GM23338 (cell line): ENCODE measurements at regions not wholly inside any gene's neighbourhood (a gene's known extent, or its start where the extent isn't known, plus 50 kb on each side); places are given as distances from the start of the nearest gene placed in this dataset.

Experiments
- ATAC-seq: fragments of 200-7000 bp; cut with Tn5 transposase; 3 replicates; pipeline ENCODE4 v1.9.1; 2020
- DNase-seq: peaks from one replicate; pipeline ENCODE4 v3.0.0-alpha.2; 2015; ENCODE audit warnings: low spot score
- H2AFZ ChIP-seq: fragments of 200-600 bp; sonication (generic); 2 replicates; pipeline ENCODE4 v1.8.0; 2016; ENCODE audit warnings: antibody characterized with exemption, mild to moderate bottlenecking, moderate library complexity
- H3F3A ChIP-seq: fragments of 200-600 bp; sonication (generic); replicated peaks from 2 replicates; pipeline ENCODE4 v1.8.0; 2017; ENCODE audit warnings: antibody characterized with exemption, mixed run types, low read depth
- H3K27ac ChIP-seq: fragments of 200-600 bp; sonication (generic); 2 replicates; pipeline ENCODE4 v1.6.1; 2016; ENCODE audit warnings: low read depth
- H3K27me3 ChIP-seq: fragments of 200-600 bp; sonication (generic); 2 replicates; pipeline ENCODE4 v1.8.0; 2016; ENCODE audit warnings: mild to moderate bottlenecking, mixed run types, moderate library complexity; ENCODE audit not compliant: insufficient read depth
- H3K36me3 ChIP-seq: fragments of 200-600 bp; sonication (generic); 2 replicates; pipeline ENCODE4 v1.8.0; 2016; ENCODE audit warnings: mild to moderate bottlenecking; ENCODE audit not compliant: insufficient read depth
- H3K4me1 ChIP-seq: fragments of 200-600 bp; sonication (generic); 2 replicates; pipeline ENCODE4 v1.8.0; 2016; ENCODE audit warnings: mild to moderate bottlenecking, moderate library complexity; ENCODE audit not compliant: insufficient read depth
- H3K4me2 ChIP-seq: fragments of 200-600 bp; sonication (generic); 2 replicates; pipeline ENCODE4 v1.7.1; 2017; ENCODE audit warnings: mixed run types
- H3K4me3 ChIP-seq: fragments of 200-600 bp; sonication (generic); 2 replicates; pipeline ENCODE4 v1.6.1; 2016; ENCODE audit warnings: mixed run types
- H3K79me2 ChIP-seq: fragments of 200-600 bp; sonication (generic); replicated peaks from 2 replicates; pipeline ENCODE4 v1.8.0; 2017; ENCODE audit warnings: mild to moderate bottlenecking; ENCODE audit not compliant: insufficient read depth
- H3K9me2 ChIP-seq: fragments of 200-600 bp; sonication (generic); 2 replicates; pipeline ENCODE4 v1.8.0; 2017; ENCODE audit not compliant: insufficient read depth
- H4K20me1 ChIP-seq: fragments of 200-600 bp; sonication (generic); replicated peaks from 2 replicates; pipeline ENCODE4 v1.8.0; 2017; ENCODE audit warnings: mild to moderate bottlenecking; ENCODE audit not compliant: insufficient read depth
- H3K27ac Mint-ChIP-seq: 2 replicates; pipeline ENCODE4 v1.8.0; 2020; ENCODE audit warnings: inconsistent platforms, mild to moderate bottlenecking, moderate library complexity, mixed read lengths
- H3K27me3 Mint-ChIP-seq: 3 replicates; pipeline ENCODE4 v1.8.0; 2022; ENCODE audit warnings: low read depth, mild to moderate bottlenecking, moderate library complexity, mixed read lengths, inconsistent platforms; ENCODE audit not compliant: insufficient read depth, poor library complexity
- H3K36me3 Mint-ChIP-seq: 3 replicates; pipeline ENCODE4 v1.8.0; 2021; ENCODE audit warnings: low read depth, mild to moderate bottlenecking, inconsistent platforms, moderate library complexity, mixed read lengths
- H3K4me1 Mint-ChIP-seq: 3 replicates; pipeline ENCODE4 v1.8.0; 2020; ENCODE audit warnings: mild to moderate bottlenecking, inconsistent platforms, mixed read lengths
- H3K4me3 Mint-ChIP-seq: 3 replicates; pipeline ENCODE4 v1.8.0; 2021; ENCODE audit warnings: moderate library complexity, mild to moderate bottlenecking, inconsistent platforms, mixed read lengths
- H3K9me3 Mint-ChIP-seq: 3 replicates; pipeline ENCODE4 v1.8.0; 2020; ENCODE audit warnings: moderate library complexity, mild to moderate bottlenecking, inconsistent platforms, mixed read lengths
- CREB1 ChIP-seq: fragments of 250-450 bp; sonication (Bioruptor Pico); IDR thresholded peaks from 2 replicates; pipeline ENCODE4 v1.5.0; 2020; ENCODE audit warnings: low read depth, mild to moderate bottlenecking, moderate library complexity
- CTCF ChIP-seq, 2 experiments: fragments of 200-600 bp in 1 of 2; sonication (generic) in 1 of 2; conservative IDR thresholded peaks; 2 replicates each; pipeline versions ENCODE4 v1.5.1 to v1.6.1; 2016 to 2017; ENCODE audit warnings: antibody characterized with exemption in 2 of 2, low read depth in 2 of 2, mild to moderate bottlenecking in 2 of 2, moderate library complexity in 1 of 2
- EZH2 ChIP-seq: fragments of 200-600 bp; sonication (generic); IDR thresholded peaks from one replicate; pipeline ENCODE4 v1.8.0; 2017; ENCODE audit warnings: antibody characterized with exemption, mild to moderate bottlenecking, low read depth; ENCODE audit not compliant: unreplicated experiment
- EZH2phosphoT487 ChIP-seq: fragments of 200-600 bp; sonication (generic); IDR thresholded peaks from one replicate; pipeline ENCODE4 v1.8.1; 2018; ENCODE audit warnings: antibody characterized with exemption; ENCODE audit not compliant: unreplicated experiment
- JUNB ChIP-seq: IDR thresholded peaks from one replicate; pipeline ENCODE4 v1.6.1; 2016; ENCODE audit warnings: antibody characterized with exemption; ENCODE audit not compliant: unreplicated experiment
- NANOG ChIP-seq: IDR thresholded peaks from 2 replicates; pipeline ENCODE4 v1.6.1; 2016; ENCODE audit warnings: antibody characterized with exemption, borderline replicate concordance
- POLR2AphosphoS5 ChIP-seq: IDR thresholded peaks from 2 replicates; pipeline ENCODE4 v1.6.1; 2016; ENCODE audit warnings: antibody characterized with exemption, low read depth
- STAT1 ChIP-seq: IDR thresholded peaks from one replicate; pipeline ENCODE4 v1.6.1; 2016; ENCODE audit warnings: antibody characterized with exemption; ENCODE audit not compliant: unreplicated experiment
- ZNF114 ChIP-seq: fragments of 250-450 bp; sonication (Bioruptor Pico); IDR thresholded peaks from 2 replicates; pipeline ENCODE4 v1.5.0; 2020; ENCODE audit warnings: mild to moderate bottlenecking, moderate library complexity
- TF ChIP-seq, protein P1 (sequence below): IDR thresholded peaks from one replicate; pipeline ENCODE4 v1.6.1; 2018; ENCODE audit warnings: antibody characterized with exemption; ENCODE audit not compliant: unreplicated experiment

DNA sequence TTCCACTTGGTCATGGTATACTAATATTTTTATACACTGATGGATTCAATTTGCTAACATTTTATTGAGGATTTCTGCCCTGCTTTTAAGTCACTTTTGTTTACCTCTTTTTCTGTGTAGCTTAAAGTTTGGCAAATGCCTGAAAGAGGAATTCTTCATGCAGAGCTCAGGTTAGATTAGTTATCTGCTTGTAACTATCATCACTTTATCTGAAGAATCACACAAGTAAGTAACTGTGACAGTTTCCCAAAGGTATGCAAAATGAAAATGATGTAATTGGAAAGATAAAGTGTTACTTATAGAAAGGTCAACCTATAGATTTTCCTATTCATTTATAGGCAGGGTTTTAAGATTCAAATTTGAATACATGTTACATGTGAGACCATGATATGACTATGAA, 188.8 kb upstream of the ACTBL2 start:
- peaks cover 5% of the 10 kb centered on the region; the same call in 2 of the 3 replicates for H3K4me1 Mint-ChIP-seq
- Histone ChIP-seq H3K4me3 (no peak overlapping the region), H3K4me1 (no peaks in the 10 kb centered on the region), H3K79me2 (no peaks in the 10 kb centered on the region), H3K4me2 (no peak overlapping the region), H2AFZ (no peak overlapping the region), H3K9me2 (no peaks in the 10 kb centered on the region), H3K27ac (no peak overlapping the region), H4K20me1 (no peaks in the 10 kb centered on the region), H3F3A (no peaks in the 10 kb centered on the region), H3K36me3 (no peaks in the 10 kb centered on the region), H3K27me3 (no peaks in the 10 kb centered on the region)
- H3K27me3 Mint-ChIP-seq: no peaks in the 10 kb centered on the region
- ATAC-seq (no peak), DNase-seq (no peak)
- H3K36me3 Mint-ChIP-seq: no peaks in the 10 kb centered on the region
- no peak overlapping the region for H3K4me3 Mint-ChIP-seq
- H3K27ac Mint-ChIP-seq: no peak overlapping the region
- TF ChIP-seq EZH2phosphoT487 (no peak), CREB1 (no peak), EZH2 (no peak), ZNF114 (CRISPR knock-in tag) (no peak), JUNB (no peak), CTCF (conservative IDR thresholded peaks at IDR 0.05; ENCODE audit: low read depth in 2 of 2) (no peak), STAT1 (no peak)
- TF ChIP-seq, protein P1, sequence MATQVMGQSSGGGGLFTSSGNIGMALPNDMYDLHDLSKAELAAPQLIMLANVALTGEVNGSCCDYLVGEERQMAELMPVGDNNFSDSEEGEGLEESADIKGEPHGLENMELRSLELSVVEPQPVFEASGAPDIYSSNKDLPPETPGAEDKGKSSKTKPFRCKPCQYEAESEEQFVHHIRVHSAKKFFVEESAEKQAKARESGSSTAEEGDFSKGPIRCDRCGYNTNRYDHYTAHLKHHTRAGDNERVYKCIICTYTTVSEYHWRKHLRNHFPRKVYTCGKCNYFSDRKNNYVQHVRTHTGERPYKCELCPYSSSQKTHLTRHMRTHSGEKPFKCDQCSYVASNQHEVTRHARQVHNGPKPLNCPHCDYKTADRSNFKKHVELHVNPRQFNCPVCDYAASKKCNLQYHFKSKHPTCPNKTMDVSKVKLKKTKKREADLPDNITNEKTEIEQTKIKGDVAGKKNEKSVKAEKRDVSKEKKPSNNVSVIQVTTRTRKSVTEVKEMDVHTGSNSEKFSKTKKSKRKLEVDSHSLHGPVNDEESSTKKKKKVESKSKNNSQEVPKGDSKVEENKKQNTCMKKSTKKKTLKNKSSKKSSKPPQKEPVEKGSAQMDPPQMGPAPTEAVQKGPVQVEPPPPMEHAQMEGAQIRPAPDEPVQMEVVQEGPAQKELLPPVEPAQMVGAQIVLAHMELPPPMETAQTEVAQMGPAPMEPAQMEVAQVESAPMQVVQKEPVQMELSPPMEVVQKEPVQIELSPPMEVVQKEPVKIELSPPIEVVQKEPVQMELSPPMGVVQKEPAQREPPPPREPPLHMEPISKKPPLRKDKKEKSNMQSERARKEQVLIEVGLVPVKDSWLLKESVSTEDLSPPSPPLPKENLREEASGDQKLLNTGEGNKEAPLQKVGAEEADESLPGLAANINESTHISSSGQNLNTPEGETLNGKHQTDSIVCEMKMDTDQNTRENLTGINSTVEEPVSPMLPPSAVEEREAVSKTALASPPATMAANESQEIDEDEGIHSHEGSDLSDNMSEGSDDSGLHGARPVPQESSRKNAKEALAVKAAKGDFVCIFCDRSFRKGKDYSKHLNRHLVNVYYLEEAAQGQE: no peak
- no peaks in the 10 kb centered on the region for H3K9me3 Mint-ChIP-seq

GRCh38 chr5:57666582-57666981, 184.0 kb upstream of the ACTBL2 start:
- Histone ChIP-seq H3K27ac (no peak overlapping the region), H3K27me3 (no peaks in the 10 kb centered on the region), H3K4me1 (no peaks in the 10 kb centered on the region), H3F3A (no peaks in the 10 kb centered on the region), H3K36me3 (no peaks in the 10 kb centered on the region), H2AFZ (no peak overlapping the region), H4K20me1 (no peaks in the 10 kb centered on the region), H3K9me2 (0 out of 2 replicates have a peak, but pooled peaks cover 5% of the 10 kb centered on the region), H3K79me2 (no peaks in the 10 kb centered on the region), H3K4me2 (no peak overlapping the region), H3K4me3 (no peak overlapping the region)
- no peaks in the 10 kb centered on the region for H3K9me3 Mint-ChIP-seq
- ATAC-seq: no peak
- no peak overlapping the region for H3K4me3 Mint-ChIP-seq
- no peaks in the 10 kb centered on the region for H3K27me3 Mint-ChIP-seq
- DNase-seq: no peak
- no peaks in the 10 kb centered on the region for H3K36me3 Mint-ChIP-seq
- H3K4me1 Mint-ChIP-seq: peaks cover 7% of the 10 kb centered on the region; the same call in 2 of the 3 replicates
- H3K27ac Mint-ChIP-seq: no peak overlapping the region
- TF ChIP-seq NANOG: no peak
- TF ChIP-seq POLR2AphosphoS5: no peak
- TF ChIP-seq STAT1: no peak
- no peak for TF ChIP-seq CREB1
- TF ChIP-seq ZNF114 (CRISPR knock-in tag): no peak
- no peak for TF ChIP-seq CTCF (conservative IDR thresholded peaks at IDR 0.05; ENCODE audit: low read depth in 2 of 2)
- TF ChIP-seq, protein P1: no peak
- TF ChIP-seq EZH2: no peak
